ENCODE measurements at regions not wholly inside any gene's neighbourhood (a gene's known extent, or its start where the extent isn't known, plus 50 kb on each side); places are given as distances from the start of the nearest gene placed in this dataset.

GRCh38 chr4:125961626-125962025 lies 646.9 kb downstream of the FAT4 start:
- Histone ChIP-seq H3K27me3 (ENCODE audit: control insufficient read depth, insufficient read depth, low read length) (no peaks in the 10 kb centered on the region), H3K9me3 (ENCODE audit: control insufficient read depth, insufficient read depth, low read length) (no peaks in the 10 kb centered on the region), H3K4me3 (ENCODE audit: low read depth, low read length) (no peak overlapping the region), H3K36me3 (ENCODE audit: control insufficient read depth, insufficient read depth, low read length) (no peaks in the 10 kb centered on the region), H3K9ac (ENCODE audit: low read depth, low read length) (no peak overlapping the region), H3K4me1 (ENCODE audit: control insufficient read depth, insufficient read depth, low read length) (no peaks in the 10 kb centered on the region)

GRCh38 chr4:125975861-125976397 lies 661.2 kb downstream of the FAT4 start:
- Histone ChIP-seq H3K4me1 (ENCODE audit: control insufficient read depth, insufficient read depth, low read length) (no peaks in the 10 kb centered on the region), H3K9me3 (ENCODE audit: control insufficient read depth, insufficient read depth, low read length) (no peaks in the 10 kb centered on the region), H3K27me3 (ENCODE audit: control insufficient read depth, insufficient read depth, low read length) (no peaks in the 10 kb centered on the region)

GRCh38 chr4:125979950-125980349 lies 665.2 kb downstream of the FAT4 start:
- Histone ChIP-seq H3K4me1 (ENCODE audit: control insufficient read depth, insufficient read depth, low read length) (no peaks in the 10 kb centered on the region), H3K4me3 (ENCODE audit: low read depth, low read length) (no peak overlapping the region), H3K36me3 (ENCODE audit: control insufficient read depth, insufficient read depth, low read length) (no peaks in the 10 kb centered on the region), H3K9ac (ENCODE audit: low read depth, low read length) (no peak overlapping the region), H3K9me3 (ENCODE audit: control insufficient read depth, insufficient read depth, low read length) (no peaks in the 10 kb centered on the region), H3K27me3 (ENCODE audit: control insufficient read depth, insufficient read depth, low read length) (no peaks in the 10 kb centered on the region)

More at GRCh38 chr4:125975861-125976397, 661.2 kb downstream of the FAT4 start:
- H3K4me3 ChIP-seq (ENCODE audit: low read depth, low read length), result no peak overlapping the region
- no peak overlapping the region for H3K9ac ChIP-seq (ENCODE audit: low read depth, low read length)
- no peaks in the 10 kb centered on the region for H3K36me3 ChIP-seq (ENCODE audit: control insufficient read depth, insufficient read depth, low read length)

GRCh38 chr4:125983168-125983567 lies 668.4 kb downstream of the FAT4 start:
- Histone ChIP-seq H3K4me1 (ENCODE audit: control insufficient read depth, insufficient read depth, low read length) (peaks cover 5% of the 10 kb centered on the region), H3K27me3 (ENCODE audit: control insufficient read depth, insufficient read depth, low read length) (no peaks in the 10 kb centered on the region), H3K4me3 (ENCODE audit: low read depth, low read length) (no peak overlapping the region), H3K9ac (ENCODE audit: low read depth, low read length) (no peak overlapping the region), H3K9me3 (ENCODE audit: control insufficient read depth, insufficient read depth, low read length) (no peaks in the 10 kb centered on the region), H3K36me3 (ENCODE audit: control insufficient read depth, insufficient read depth, low read length) (no peaks in the 10 kb centered on the region)

GRCh38 chr4:125985856-125986255 lies 671.1 kb downstream of the FAT4 start:
- Histone ChIP-seq H3K9ac (ENCODE audit: low read depth, low read length) (no peak overlapping the region), H3K9me3 (ENCODE audit: control insufficient read depth, insufficient read depth, low read length) (no peaks in the 10 kb centered on the region), H3K27me3 (ENCODE audit: control insufficient read depth, insufficient read depth, low read length) (no peaks in the 10 kb centered on the region), H3K4me3 (ENCODE audit: low read depth, low read length) (no peak overlapping the region), H3K4me1 (ENCODE audit: control insufficient read depth, insufficient read depth, low read length) (peaks cover 5% of the 10 kb centered on the region), H3K36me3 (ENCODE audit: control insufficient read depth, insufficient read depth, low read length) (no peaks in the 10 kb centered on the region)

- H3K4me3 ChIP-seq (ENCODE audit: low read depth, low read length), result peak overlapping the region; percentile 10
Observed at GRCh38 chr4:125986307-125986706, 671.6 kb downstream of the FAT4 start.

GRCh38 chr4:125988464-125988863 lies 673.7 kb downstream of the FAT4 start:
- no peaks in the 10 kb centered on the region for H3K36me3 ChIP-seq (ENCODE audit: control insufficient read depth, insufficient read depth, low read length)
- H3K9ac ChIP-seq (ENCODE audit: low read depth, low read length), result no peak overlapping the region
- no peaks in the 10 kb centered on the region for H3K27me3 ChIP-seq (ENCODE audit: control insufficient read depth, insufficient read depth, low read length)
- H3K9me3 ChIP-seq (ENCODE audit: control insufficient read depth, insufficient read depth, low read length), result no peaks in the 10 kb centered on the region
- H3K4me1 ChIP-seq (ENCODE audit: control insufficient read depth, insufficient read depth, low read length), result peaks cover 5% of the 10 kb centered on the region
- no peak overlapping the region for H3K4me3 ChIP-seq (ENCODE audit: low read depth, low read length)

More at GRCh38 chr4:125986307-125986706, 671.6 kb downstream of the FAT4 start:
- Histone ChIP-seq H3K27me3 (ENCODE audit: control insufficient read depth, insufficient read depth, low read length) (no peaks in the 10 kb centered on the region), H3K9me3 (ENCODE audit: control insufficient read depth, insufficient read depth, low read length) (no peaks in the 10 kb centered on the region), H3K36me3 (ENCODE audit: control insufficient read depth, insufficient read depth, low read length) (no peaks in the 10 kb centered on the region), H3K9ac (ENCODE audit: low read depth, low read length) (no peak overlapping the region), H3K4me1 (ENCODE audit: control insufficient read depth, insufficient read depth, low read length) (peaks cover 5% of the 10 kb centered on the region)

GRCh38 chr4:125991398-125991797 lies 676.6 kb downstream of the FAT4 start:
- Histone ChIP-seq H3K9me3 (ENCODE audit: control insufficient read depth, insufficient read depth, low read length) (no peaks in the 10 kb centered on the region), H3K27me3 (ENCODE audit: control insufficient read depth, insufficient read depth, low read length) (no peaks in the 10 kb centered on the region), H3K36me3 (ENCODE audit: control insufficient read depth, insufficient read depth, low read length) (no peaks in the 10 kb centered on the region), H3K4me1 (ENCODE audit: control insufficient read depth, insufficient read depth, low read length) (no peaks in the 10 kb centered on the region), H3K4me3 (ENCODE audit: low read depth, low read length) (no peak overlapping the region), H3K9ac (ENCODE audit: low read depth, low read length) (no peak overlapping the region)

GRCh38 chr4:125992891-125993290 lies 678.1 kb downstream of the FAT4 start:
- Histone ChIP-seq H3K4me3 (ENCODE audit: low read depth, low read length) (no peak overlapping the region), H3K36me3 (ENCODE audit: control insufficient read depth, insufficient read depth, low read length) (no peaks in the 10 kb centered on the region), H3K9me3 (ENCODE audit: control insufficient read depth, insufficient read depth, low read length) (no peaks in the 10 kb centered on the region), H3K4me1 (ENCODE audit: control insufficient read depth, insufficient read depth, low read length) (no peaks in the 10 kb centered on the region), H3K27me3 (ENCODE audit: control insufficient read depth, insufficient read depth, low read length) (no peaks in the 10 kb centered on the region), H3K9ac (ENCODE audit: low read depth, low read length) (no peak overlapping the region)

- Histone ChIP-seq H3K4me1 (ENCODE audit: control insufficient read depth, insufficient read depth, low read length) (no peaks in the 10 kb centered on the region), H3K9me3 (ENCODE audit: control insufficient read depth, insufficient read depth, low read length) (no peaks in the 10 kb centered on the region), H3K9ac (ENCODE audit: low read depth, low read length) (no peak overlapping the region), H3K36me3 (ENCODE audit: control insufficient read depth, insufficient read depth, low read length) (no peaks in the 10 kb centered on the region), H3K4me3 (ENCODE audit: low read depth, low read length) (no peak overlapping the region), H3K27me3 (ENCODE audit: control insufficient read depth, insufficient read depth, low read length) (no peaks in the 10 kb centered on the region)
Observed at GRCh38 chr4:125994024-125994423, 679.3 kb downstream of the FAT4 start.

- no peaks in the 10 kb centered on the region for H3K36me3 ChIP-seq (ENCODE audit: control insufficient read depth, insufficient read depth, low read length)
- H3K4me1 ChIP-seq (ENCODE audit: control insufficient read depth, insufficient read depth, low read length), result no peaks in the 10 kb centered on the region
- no peaks in the 10 kb centered on the region for H3K27me3 ChIP-seq (ENCODE audit: control insufficient read depth, insufficient read depth, low read length)
- H3K9me3 ChIP-seq (ENCODE audit: control insufficient read depth, insufficient read depth, low read length), result no peaks in the 10 kb centered on the region
- no peak overlapping the region for H3K4me3 ChIP-seq (ENCODE audit: low read depth, low read length)
- no peak overlapping the region for H3K9ac ChIP-seq (ENCODE audit: low read depth, low read length)
Observed at GRCh38 chr4:125994430-125994829, 679.7 kb downstream of the FAT4 start.

- Histone ChIP-seq H3K36me3 (ENCODE audit: control insufficient read depth, insufficient read depth, low read length) (no peaks in the 10 kb centered on the region), H3K4me1 (ENCODE audit: control insufficient read depth, insufficient read depth, low read length) (no peaks in the 10 kb centered on the region), H3K4me3 (ENCODE audit: low read depth, low read length) (no peak overlapping the region), H3K9ac (ENCODE audit: low read depth, low read length) (no peak overlapping the region), H3K9me3 (ENCODE audit: control insufficient read depth, insufficient read depth, low read length) (no peaks in the 10 kb centered on the region), H3K27me3 (ENCODE audit: control insufficient read depth, insufficient read depth, low read length) (no peaks in the 10 kb centered on the region)
Observed at GRCh38 chr4:126004941-126005340, 690.2 kb downstream of the FAT4 start.
